ENCODE measurements at regions not wholly inside any gene's neighbourhood (a gene's known extent, or its start where the extent isn't known, plus 50 kb on each side); places are given as distances from the start of the nearest gene placed in this dataset.

DNA sequence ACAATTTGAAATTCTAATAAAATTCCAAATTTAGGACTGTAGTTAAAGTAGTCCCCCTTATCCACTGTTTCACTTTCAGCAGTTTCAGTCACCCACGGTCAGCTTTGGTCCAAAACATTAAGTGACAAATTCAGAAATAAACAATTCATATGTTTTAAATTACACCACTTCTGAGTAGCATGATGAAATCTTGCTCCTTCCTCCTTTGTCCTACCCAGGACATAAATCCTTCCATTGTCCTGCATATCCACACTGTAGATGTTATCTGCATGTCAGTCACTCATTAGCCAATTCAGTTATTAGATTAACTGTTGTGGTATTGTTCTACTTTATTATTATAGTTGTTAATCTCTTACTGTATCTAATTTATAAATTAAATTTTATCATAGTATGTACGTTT, 376.5 kb downstream of the SH3GL2 start:
- TF ChIP-seq EZH2 (IDR thresholded peaks at IDR 0.05; ENCODE audit: borderline replicate concordance, insufficient read depth, low read depth, low read length, poor library complexity, severe bottlenecking) = no peak
- TF ChIP-seq, protein P1, sequence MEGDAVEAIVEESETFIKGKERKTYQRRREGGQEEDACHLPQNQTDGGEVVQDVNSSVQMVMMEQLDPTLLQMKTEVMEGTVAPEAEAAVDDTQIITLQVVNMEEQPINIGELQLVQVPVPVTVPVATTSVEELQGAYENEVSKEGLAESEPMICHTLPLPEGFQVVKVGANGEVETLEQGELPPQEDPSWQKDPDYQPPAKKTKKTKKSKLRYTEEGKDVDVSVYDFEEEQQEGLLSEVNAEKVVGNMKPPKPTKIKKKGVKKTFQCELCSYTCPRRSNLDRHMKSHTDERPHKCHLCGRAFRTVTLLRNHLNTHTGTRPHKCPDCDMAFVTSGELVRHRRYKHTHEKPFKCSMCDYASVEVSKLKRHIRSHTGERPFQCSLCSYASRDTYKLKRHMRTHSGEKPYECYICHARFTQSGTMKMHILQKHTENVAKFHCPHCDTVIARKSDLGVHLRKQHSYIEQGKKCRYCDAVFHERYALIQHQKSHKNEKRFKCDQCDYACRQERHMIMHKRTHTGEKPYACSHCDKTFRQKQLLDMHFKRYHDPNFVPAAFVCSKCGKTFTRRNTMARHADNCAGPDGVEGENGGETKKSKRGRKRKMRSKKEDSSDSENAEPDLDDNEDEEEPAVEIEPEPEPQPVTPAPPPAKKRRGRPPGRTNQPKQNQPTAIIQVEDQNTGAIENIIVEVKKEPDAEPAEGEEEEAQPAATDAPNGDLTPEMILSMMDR (IDR thresholded peaks at IDR 0.05) = no peak

All from B cell (primary cell).